HCEC 1CT (cell line): ENCODE measurements at regions not wholly inside any gene's neighbourhood (a gene's known extent, or its start where the extent isn't known, plus 50 kb on each side); places are given as distances from the start of the nearest gene placed in this dataset.

ENCODE experiments used
- DNase-seq: peaks from one replicate; pipeline ENCODE4 v3.0.0-alpha.2; 2017

GRCh38 chr11:27187848-27188621, 147.4 kb downstream of the BBOX1 start:
- no peak for DNase-seq

GRCh38 chr11:27187075-27187847, 146.6 kb downstream of the BBOX1 start:
- DNase-seq = no peak

GRCh38 chr11:27186580-27186979, 146.0 kb downstream of the BBOX1 start:
- DNase-seq = no peak

- peak; percentile 30 for DNase-seq
Observed at GRCh38 chr11:27184458-27185312, 144.1 kb downstream of the BBOX1 start.

- peak; percentile 62 for DNase-seq
Observed at GRCh38 chr11:27183672-27184457, 143.2 kb downstream of the BBOX1 start.

GRCh38 chr11:27179334-27179733, 138.7 kb downstream of the BBOX1 start:
- DNase-seq = no peak

GRCh38 chr11:27178859-27179258, 138.2 kb downstream of the BBOX1 start:
- no peak for DNase-seq
